GM19023 (cell line): ENCODE measurements at regions not wholly inside any gene's neighbourhood (a gene's known extent, or its start where the extent isn't known, plus 50 kb on each side); places are given as distances from the start of the nearest gene placed in this dataset.
"Not testable (repeated sequence)": the region's sequence is repeated elsewhere in the genome, so short reads cannot be mapped to it uniquely, and the experiment has no call there.

Source experiments
- ATAC-seq: cut with Tn5 transposase; IDR thresholded peaks from one replicate; pipeline ENCODE4 v1.9.1; 2021; ENCODE audit warnings: mild to moderate bottlenecking, moderate library complexity; ENCODE audit not compliant: unreplicated experiment

DNA sequence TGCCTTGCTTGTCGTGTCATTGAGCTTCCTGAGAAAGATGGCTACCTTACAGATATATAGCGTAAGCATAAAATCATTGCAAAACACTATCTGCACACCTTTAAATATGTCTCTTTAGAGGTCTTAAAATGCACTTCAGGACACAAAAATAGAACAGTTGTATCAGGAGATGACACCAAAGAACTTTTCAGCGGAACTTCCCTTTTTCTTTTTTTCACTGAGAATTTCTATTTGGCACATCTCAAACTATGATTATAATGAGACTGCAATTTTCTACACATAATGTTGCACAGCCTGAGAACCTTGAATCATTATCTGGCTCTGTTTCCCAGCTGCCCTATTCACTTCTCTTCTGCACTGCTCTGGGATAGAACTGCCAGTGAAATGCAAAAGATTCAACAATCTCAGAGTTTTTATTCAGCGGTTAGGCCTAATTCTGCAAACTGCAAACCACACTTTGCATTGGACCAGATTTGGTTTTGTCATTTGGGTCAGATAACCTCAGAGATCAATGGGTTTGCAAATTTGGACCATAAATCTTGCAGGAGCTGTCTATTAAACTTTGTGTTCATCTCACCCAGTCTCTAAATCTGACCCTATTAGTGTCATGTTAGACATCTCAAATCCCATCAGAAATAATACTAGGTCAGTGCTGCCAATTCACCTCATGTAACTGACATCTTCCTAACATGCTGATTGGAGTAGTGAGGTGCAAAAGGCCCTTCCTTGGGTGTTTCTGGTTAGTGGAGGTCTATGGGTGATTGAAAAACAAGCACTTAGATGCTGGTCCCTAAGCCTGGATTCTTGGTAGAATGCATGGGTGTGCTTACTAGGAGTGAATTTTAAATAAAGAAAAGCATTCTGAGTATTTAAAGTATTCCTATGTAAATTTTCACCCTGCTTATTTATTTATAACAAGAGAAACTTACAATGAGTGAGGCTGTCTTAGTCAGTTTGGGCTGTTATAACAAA is 382.7 kb downstream of the UTRN start:
- no peak for ATAC-seq

DNA sequence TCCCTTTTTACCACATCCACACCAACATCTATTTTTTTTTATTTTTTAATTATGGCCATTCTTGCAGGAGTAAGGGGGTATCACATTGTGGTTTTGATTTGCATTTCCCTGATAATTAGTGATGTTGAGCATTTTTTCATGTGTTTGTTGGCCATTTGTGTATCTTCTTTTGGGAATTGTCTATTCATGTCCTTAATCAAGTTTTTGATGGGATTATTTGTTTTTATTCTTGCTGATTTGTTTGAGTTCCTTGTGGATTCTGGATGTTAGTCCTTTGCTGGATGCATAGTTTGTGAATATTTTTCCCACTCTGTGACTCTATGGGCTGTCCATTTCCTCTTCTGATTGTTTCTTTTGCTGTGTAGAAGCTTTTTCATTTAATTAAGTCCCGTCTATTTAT is 385.1 kb downstream of the UTRN start:
- not testable (repeated sequence) for ATAC-seq

- no peak for ATAC-seq
These were observed 388.7 kb downstream of the UTRN start for GRCh38 chr6:144673807-144674206.

GRCh38 chr6:144675231-144675861 is 390.2 kb downstream of the UTRN start:
- no peak for ATAC-seq

GRCh38 chr6:144676310-144676709 is 391.2 kb downstream of the UTRN start:
- ATAC-seq, result not testable (repeated sequence)

- ATAC-seq, result not testable (repeated sequence)
These were observed 392.1 kb downstream of the UTRN start for GRCh38 chr6:144677263-144677662.

DNA sequence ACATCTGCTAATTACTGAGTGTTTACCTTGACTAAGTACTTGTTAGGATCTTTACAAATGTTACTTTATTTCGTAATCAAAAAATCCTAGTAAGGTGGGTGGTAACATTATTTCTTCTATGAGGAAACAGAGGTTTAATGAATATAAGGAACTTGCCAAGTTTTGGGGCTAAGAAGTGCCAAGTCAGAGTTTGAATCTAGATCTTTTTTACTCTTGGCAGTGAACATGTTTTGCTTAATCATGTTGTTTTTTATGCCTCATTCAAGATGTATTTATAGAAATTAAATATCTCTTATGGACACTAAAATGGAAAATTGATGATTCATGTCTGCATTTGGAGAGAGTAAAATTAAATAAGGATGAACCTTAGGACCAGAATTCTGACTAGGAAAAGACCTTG is 393.7 kb downstream of the UTRN start:
- no peak for ATAC-seq

DNA sequence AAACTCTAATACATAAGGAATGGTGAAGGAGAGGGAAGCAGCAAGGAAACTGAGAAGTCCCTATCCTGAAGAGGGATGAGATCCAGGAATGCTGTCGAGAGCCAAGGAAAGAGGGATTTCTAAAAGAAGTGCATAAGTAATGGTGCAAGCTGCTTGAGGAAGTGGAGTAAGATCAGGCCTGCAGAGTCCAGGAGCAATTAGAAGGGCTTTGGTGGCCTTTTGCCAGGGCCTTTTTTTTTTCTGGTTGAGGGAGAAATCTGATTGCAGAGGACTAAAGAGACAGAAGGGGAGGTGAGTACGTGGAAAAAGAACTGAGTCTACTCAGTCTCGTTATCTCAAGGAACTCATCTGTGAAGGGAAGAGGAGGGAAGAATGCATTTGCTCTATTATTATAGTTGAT is 396.2 kb downstream of the UTRN start:
- ATAC-seq, result no peak

DNA sequence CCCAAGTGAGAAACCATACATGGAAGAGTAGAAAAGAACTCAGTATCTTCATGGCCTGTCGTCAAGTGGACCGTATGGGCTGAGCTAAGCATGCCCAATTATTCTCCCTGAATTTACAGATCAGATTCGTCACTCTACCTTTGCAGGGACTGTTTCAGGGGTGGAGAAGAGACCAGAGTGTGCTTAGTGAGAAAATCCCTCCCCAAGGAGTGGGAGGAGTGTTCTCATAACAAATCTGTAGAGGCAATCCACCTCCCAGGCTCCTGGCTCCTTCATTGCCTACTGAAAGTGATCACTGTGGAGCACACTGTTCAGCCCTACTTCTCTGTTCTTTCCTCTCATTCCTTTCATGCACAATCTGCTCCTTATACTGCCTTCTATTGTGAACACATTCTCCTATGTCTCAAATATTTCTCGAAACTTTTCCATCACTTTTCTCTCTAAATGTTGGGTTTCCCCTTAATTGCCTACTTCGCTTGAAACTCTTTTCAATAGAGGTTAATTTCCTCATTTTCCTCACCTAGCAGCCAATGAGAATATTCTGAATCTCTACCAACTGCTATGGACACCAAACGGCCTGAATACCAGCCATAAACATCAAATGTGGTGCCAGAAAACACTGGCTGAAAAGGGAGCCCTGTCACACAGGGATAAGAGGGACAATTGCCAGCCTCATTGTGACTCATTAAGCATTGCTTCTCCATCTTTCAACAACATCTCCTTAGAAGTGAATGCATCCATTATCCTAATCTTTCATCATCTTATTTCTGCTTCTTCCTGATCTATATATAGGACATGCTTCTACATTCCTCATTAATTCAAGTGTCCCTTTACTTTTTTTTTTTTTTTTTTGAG is 398.3 kb downstream of the UTRN start:
- ATAC-seq, result no peak

DNA sequence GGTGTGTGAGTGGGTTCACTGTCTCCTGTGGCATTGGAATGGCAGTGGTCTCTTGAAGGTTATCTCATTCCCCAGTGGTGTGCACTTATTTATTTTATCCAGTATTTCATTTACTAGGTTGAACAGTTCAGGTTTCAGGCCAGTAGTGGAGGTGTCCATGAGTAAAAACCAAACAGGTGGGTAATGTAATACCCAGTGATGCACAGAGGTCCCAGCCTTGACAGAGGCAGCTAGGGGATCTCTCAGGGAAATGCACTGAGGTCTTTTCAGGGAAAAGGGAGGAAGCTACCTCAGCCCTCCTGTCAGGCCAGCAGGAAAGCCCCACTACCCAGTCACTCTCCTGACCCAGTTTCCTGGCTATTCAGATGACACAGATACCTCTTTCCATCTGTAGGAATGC is 403.6 kb downstream of the UTRN start:
- ATAC-seq, result no peak

DNA sequence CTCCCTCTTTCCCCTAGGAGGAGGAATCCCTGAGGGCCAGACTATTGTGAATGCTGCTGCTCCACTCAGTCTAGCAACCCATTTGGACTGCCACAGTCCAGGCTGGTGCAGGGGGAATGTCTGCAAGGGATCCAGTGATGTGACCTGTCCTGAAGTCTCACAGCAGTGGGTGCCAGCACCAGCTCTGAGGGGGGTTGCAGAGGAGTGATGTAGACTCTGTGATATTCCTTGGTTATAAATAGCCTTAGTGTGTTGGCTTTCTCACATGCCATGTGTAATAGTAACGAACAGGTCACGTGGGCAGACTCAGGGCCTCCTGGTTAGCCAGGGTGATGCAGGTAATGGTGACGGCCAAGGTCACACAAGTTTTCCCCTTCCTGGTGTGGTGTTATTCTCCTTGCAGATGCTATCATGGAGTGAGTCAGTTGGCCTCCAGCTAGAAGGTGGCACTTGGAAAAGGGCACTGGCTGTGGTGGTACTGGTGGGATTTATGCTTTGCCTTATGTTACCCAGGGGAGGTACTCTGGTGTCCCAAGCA is 404.4 kb downstream of the UTRN start:
- ATAC-seq, result no peak

- ATAC-seq, result no peak
These were observed 405.0 kb downstream of the UTRN start for GRCh38 chr6:144690133-144690532.

- ATAC-seq, result no peak
These were observed 405.5 kb downstream of the UTRN start for GRCh38 chr6:144690666-144691065.

DNA sequence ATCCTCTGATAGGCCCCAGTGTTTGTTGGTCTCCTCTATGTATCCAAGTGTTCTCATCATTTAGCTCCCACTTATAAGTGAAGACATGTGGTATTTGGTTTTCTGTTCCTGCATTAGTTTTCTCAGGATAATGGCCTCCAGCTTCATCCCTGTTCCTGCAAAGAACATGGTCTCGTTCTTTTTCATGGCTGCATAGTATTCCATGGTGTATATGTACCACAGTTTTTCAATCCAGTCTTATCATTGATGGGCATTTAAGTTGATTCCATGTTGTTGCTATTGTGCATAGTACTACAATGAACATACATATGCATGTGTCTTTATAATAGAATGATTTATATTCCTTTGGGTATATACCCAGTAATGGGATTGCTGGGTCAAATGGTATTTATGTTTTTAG is 406.9 kb downstream of the UTRN start:
- not testable (repeated sequence) for ATAC-seq

DNA sequence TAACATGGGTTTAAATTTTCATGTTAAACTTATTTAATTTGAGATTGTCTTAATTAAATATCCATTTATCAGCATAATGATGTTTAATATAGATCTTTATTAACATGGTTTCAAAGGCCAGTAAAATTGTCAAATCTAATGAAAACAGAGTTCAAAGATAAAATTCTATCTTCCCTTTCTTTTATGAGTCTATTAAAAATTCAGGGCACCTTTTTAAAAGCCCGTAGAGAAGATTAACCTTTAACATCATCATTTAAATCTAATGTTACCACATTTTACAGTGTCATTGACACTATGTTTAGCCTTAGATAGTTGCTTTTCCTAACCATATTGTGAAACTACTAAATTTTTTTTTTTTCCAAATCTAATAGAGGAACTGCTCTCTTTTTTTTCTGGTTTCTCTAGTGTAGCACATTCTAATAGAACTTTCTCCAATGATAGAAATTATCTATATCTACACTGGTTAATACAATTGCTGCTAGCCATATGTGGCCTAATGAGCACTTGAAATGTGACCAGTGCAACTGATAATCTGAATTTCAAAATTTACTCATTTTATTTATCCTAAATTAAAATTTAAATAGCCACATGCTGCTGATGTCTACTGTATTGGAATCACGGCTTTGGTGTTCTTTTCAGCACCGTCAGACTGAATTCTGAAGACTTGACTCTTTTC is 410.9 kb downstream of the UTRN start:
- no peak for ATAC-seq

DNA sequence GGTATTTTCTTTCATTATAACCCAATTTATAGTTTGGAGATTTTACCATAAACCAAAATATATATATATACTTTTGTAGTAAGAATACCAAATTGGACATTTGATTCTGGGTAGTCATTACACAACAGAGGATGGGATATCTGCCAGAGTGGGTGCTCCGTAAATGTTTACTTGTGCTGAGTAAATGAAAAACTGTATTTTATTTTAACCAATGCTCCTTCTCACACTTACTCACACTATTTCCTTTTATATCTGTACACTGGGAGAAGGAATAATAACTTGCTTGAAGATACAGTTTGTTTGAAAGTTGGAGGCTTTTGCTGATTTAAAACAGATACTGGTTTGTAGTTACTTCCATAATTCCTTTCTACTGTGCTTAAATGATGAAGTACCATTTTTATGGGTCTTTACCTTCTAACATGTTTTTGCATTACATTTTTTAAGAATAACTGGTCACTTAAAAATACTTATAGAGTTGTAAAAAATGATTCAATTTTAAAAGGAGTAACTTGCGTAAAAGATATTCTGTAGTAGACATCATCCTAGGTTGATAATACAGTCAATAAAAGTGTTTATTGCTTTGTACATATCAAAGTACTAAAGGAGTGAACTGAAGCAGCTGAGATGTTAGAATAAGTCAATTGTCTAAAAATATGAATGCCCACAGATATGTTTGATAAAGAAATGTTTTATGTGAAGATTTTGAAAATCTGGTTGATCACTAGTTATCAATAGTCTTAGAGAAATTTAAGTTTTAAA is 411.7 kb downstream of the UTRN start:
- ATAC-seq, result no peak

DNA sequence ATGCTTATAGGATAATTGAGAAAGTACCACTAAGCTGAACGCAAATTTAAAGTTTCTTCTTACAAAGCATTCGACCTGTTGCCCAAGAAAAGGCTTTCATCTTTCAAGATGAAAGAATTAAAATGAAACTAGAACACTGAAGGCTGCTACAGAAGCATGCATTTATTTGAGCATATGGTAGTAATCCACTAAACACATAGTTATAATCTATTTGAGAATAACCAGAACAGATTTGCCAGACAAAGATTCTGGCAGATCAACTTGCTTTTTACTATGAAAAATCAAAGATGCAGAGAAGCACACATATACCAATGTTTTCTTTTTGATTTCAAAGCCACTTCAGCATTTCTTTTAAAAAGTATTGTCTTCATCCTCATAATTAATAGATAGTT is 412.2 kb downstream of the UTRN start:
- ATAC-seq, result no peak

DNA sequence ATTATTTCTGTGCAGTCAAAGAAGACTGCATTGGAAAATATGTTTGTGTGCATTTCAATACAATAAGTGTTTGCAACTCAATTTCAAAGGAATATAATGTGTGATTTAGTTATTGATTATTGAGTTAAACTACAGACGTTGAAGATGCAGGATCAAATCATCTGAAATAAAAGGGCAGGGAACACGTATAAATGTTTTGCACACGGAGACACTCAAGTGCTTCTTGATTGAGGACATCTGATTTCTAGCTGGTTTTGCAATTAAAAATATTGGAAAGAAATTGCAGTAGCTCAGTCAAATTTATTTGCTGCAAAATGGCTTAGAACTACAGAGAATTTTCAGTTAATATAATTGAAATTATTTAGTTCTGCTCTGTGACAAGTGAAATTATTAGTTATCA is 412.7 kb downstream of the UTRN start:
- no peak for ATAC-seq

GRCh38 chr6:144702781-144703180 is 417.6 kb downstream of the UTRN start:
- no peak for ATAC-seq

GRCh38 chr6:144710207-144710606 is 425.1 kb downstream of the UTRN start:
- ATAC-seq, result no peak
